ENCODE measurements at regions not wholly inside any gene's neighbourhood (a gene's known extent, or its start where the extent isn't known, plus 50 kb on each side); places are given as distances from the start of the nearest gene placed in this dataset.
"Not testable (repeated sequence)": the region's sequence is repeated elsewhere in the genome, so short reads cannot be mapped to it uniquely, and the experiment has no call there.

- no peak for DNase-seq (ENCODE audit: low spot score)
Measured at GRCh38 chr18:66440433-66440832, 163.5 kb downstream of the CDH19 start.

GRCh38 chr18:66439670-66440069, 164.2 kb downstream of the CDH19 start:
- DNase-seq (ENCODE audit: low spot score) = no peak

- DNase-seq (ENCODE audit: low spot score) = no peak
Measured at GRCh38 chr18:66438711-66439536, 165.0 kb downstream of the CDH19 start.

GRCh38 chr18:66432636-66433035, 171.3 kb downstream of the CDH19 start:
- no peak for DNase-seq (ENCODE audit: low spot score)

GRCh38 chr18:66428795-66429194, 175.1 kb downstream of the CDH19 start:
- DNase-seq (ENCODE audit: low spot score) = no peak

- no peak for DNase-seq (ENCODE audit: low spot score)
Measured at GRCh38 chr18:66419400-66419799, 184.5 kb downstream of the CDH19 start.

GRCh38 chr18:66410692-66411091, 193.2 kb downstream of the CDH19 start:
- DNase-seq (ENCODE audit: low spot score) = no peak

GRCh38 chr18:66395671-66396218, 208.1 kb downstream of the CDH19 start:
- no peak for DNase-seq (ENCODE audit: low spot score)

GRCh38 chr18:66393463-66393862, 210.4 kb downstream of the CDH19 start:
- DNase-seq (ENCODE audit: low spot score) = no peak

- no peak for DNase-seq (ENCODE audit: low spot score)
Measured at GRCh38 chr18:66377291-66377690, 226.6 kb downstream of the CDH19 start.

- DNase-seq (ENCODE audit: low spot score) = not testable (repeated sequence)
Measured at GRCh38 chr18:66375391-66375790, 228.5 kb downstream of the CDH19 start.

- DNase-seq (ENCODE audit: low spot score) = no peak
Measured at GRCh38 chr18:66346833-66347588, 256.9 kb downstream of the CDH19 start.

GRCh38 chr18:66344227-66344626, 259.7 kb downstream of the CDH19 start:
- DNase-seq (ENCODE audit: low spot score) = no peak

- DNase-seq (ENCODE audit: low spot score) = no peak
Measured at GRCh38 chr18:66342577-66342976, 261.3 kb downstream of the CDH19 start.

- DNase-seq (ENCODE audit: low spot score) = no peak
Measured at GRCh38 chr18:66334534-66334933, 269.4 kb downstream of the CDH19 start.

- no peak for DNase-seq (ENCODE audit: low spot score)
Measured at GRCh38 chr18:66329716-66330115, 274.2 kb downstream of the CDH19 start.

GRCh38 chr18:66328296-66328878, 275.5 kb downstream of the CDH19 start:
- no peak for DNase-seq (ENCODE audit: low spot score)

- no peak for DNase-seq (ENCODE audit: low spot score)
Measured at GRCh38 chr18:66325251-66325650, 278.6 kb downstream of the CDH19 start.

GRCh38 chr18:66324616-66325015, 279.3 kb downstream of the CDH19 start:
- DNase-seq (ENCODE audit: low spot score) = no peak

- DNase-seq (ENCODE audit: low spot score) = no peak
Measured at GRCh38 chr18:66317243-66318090, 286.4 kb downstream of the CDH19 start.

GRCh38 chr18:66316701-66317100, 287.2 kb downstream of the CDH19 start:
- no peak for DNase-seq (ENCODE audit: low spot score)

GRCh38 chr18:66300141-66300540, 303.7 kb downstream of the CDH19 start:
- no peak for DNase-seq (ENCODE audit: low spot score)

All from ecto neural progenitor cell (in vitro differentiated cells).